SK-N-MC (cell line): ENCODE measurements at regions not wholly inside any gene's neighbourhood (a gene's known extent, or its start where the extent isn't known, plus 50 kb on each side); places are given as distances from the start of the nearest gene placed in this dataset.

Source experiments
- EZH2 ChIP-seq: fragments of 200-600 bp; sonication (generic); IDR thresholded peaks from one replicate; pipeline ENCODE4 v1.6.1; 2017; ENCODE audit warnings: antibody characterized with exemption
- FOXP2 ChIP-seq: optimal IDR thresholded peaks from 2 replicates; pipeline ENCODE3; 2011; ENCODE audit warnings: mild to moderate bottlenecking, moderate library complexity; ENCODE audit not compliant: insufficient read depth; ENCODE audit errors: extremely low read length, control extremely low read depth
- POLR2AphosphoS5 ChIP-seq: IDR thresholded peaks from 2 replicates; pipeline ENCODE4 v1.6.1; 2012; ENCODE audit warnings: mild to moderate bottlenecking, low read depth, low read length, borderline replicate concordance

DNA sequence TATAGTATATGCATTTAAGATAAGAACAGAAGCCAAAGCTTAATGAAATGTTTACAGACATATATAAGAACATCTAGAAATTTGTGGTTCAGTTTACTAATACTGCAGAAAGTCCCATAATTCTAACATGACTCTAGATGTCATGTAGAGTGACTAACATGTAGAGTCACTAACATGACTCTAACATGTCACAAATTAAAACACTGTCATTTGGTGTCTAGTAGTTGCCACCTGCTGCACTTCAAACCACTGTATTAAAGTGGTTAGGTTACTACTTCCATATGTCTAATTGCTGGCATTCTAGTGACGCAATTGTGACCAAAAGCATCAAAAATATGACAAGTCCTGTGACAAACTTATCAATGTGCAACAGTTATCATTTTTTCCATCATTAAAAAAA is 100.2 kb upstream of the WDR75 start:
- TF ChIP-seq EZH2, result no peak
- no peak for TF ChIP-seq POLR2AphosphoS5
- TF ChIP-seq FOXP2, result no peak
